ENCODE measurements at regions not wholly inside any gene's neighbourhood (a gene's known extent, or its start where the extent isn't known, plus 50 kb on each side); places are given as distances from the start of the nearest gene placed in this dataset.

GRCh38 chr18:68445136-68445535 lies 269.8 kb downstream of the TMX3 start:
- TF ChIP-seq CTCF (IDR thresholded peaks at IDR 0.05; ENCODE audit: low read length) (no peak), EZH2 (IDR thresholded peaks at IDR 0.05; ENCODE audit: borderline replicate concordance, low read length) (no peak)

Measured in OCI-LY1 (cell line).